Upper lobe of left lung (tissue), 4 donors: ENCODE measurements at regions not wholly inside any gene's neighbourhood (a gene's known extent, or its start where the extent isn't known, plus 50 kb on each side); places are given as distances from the start of the nearest gene placed in this dataset.

Experiments used
- CTCF ChIP-seq, 6 experiments: fragments of 450-650 bp in 4 of 6; fragments of 200-600 bp in 2 of 6; sonication (generic) in 2 of 6; IDR thresholded peaks; one replicate each; pipeline ENCODE4 v1.5.1; 2016 to 2019; ENCODE audit warnings: antibody characterized with exemption in 6 of 6
- EP300 ChIP-seq, 4 donors: sonication (generic); formaldehyde crosslinking; IDR thresholded peaks; one replicate each; pipeline ENCODE4 v1.5.1; 2017; ENCODE audit warnings: antibody characterized with exemption in 4 of 4, control low read depth in 2 of 4
- POLR2A ChIP-seq, 4 donors: fragments of 450-650 bp; IDR thresholded peaks; one replicate each; pipeline ENCODE4 v1.5.1; 2016 to 2017; ENCODE audit warnings: antibody characterized with exemption in 4 of 4, mild to moderate bottlenecking in 2 of 4

GRCh38 chr13:47853236-47853635, 147.8 kb downstream of the SUCLA2 start:
- no peak for TF ChIP-seq CTCF (IDR thresholded peaks at IDR 0.05)
- no peak for TF ChIP-seq POLR2A (IDR thresholded peaks at IDR 0.05)
- no peak for TF ChIP-seq EP300 (IDR thresholded peaks at IDR 0.05)
